Right forelimb (tissue), 1 donor: ENCODE measurements at regions not wholly inside any gene's neighbourhood (a gene's known extent, or its start where the extent isn't known, plus 50 kb on each side); places are given as distances from the start of the nearest gene placed in this dataset.

Experiments used
- DNase-seq: peaks from one replicate; pipeline ENCODE4 v3.0.0-alpha.2; 2018

DNA sequence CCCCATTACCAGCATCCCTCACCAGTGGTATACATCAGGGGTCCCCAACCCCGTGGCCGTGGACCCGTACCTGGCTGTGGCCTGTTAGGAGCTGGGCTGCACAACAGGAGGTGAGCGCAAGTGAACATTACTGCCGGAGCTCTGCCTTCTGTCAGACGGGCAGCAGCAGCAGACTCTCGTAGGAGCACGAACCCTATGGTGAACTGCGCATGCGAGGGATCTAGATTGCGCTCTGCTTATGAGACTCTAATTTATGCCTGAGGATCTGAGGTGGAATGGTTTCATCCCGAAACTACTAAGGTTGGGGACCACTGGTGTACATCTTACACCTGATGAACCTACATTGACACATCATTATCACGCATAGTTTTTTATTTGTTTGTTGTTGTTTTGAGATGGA, 52.8 kb upstream of the DHX15 start:
- DNase-seq, result no peak

DNA sequence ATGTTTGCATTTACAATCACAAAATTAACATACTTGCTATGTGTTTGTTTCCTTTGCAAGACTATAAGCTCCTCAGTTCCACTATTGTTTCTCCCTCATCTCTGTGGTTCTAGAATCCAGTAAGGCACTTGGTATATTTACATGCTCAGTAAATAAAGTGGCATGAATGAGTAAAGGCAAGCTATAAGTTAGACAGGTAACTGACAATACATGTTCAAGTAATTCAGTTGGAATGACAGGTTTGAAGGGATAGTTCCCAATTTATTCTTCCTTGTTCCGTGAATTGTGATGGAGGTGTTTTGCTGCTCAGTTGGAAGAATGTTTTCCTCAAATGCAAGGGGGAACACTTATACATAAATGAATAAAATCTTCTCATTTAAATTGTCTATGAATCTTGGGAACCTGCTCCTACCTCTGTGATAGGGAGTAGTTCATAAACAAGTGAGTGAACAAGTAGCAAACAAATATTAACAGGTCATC, 54.1 kb upstream of the DHX15 start:
- no peak for DNase-seq

DNA sequence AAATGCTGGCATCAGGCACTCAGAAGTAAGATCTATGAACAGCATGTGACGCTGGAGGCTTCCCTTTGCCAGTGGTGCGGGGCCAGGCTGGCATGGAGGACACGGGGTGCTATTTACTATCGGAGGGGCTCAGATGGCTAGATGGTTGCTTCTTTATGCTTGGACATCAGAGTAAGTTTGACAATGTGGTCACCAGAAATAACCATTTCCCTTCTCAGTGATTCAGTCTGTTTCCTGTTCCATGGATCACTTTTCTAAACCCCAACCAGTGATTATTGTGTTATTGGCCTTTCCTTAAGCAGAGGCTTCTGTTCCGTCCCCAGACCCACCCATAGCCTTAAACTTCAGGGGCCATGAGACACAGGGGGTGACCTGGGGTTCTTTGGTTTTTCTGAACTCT, 55.4 kb upstream of the DHX15 start:
- DNase-seq, result no peak

DNA sequence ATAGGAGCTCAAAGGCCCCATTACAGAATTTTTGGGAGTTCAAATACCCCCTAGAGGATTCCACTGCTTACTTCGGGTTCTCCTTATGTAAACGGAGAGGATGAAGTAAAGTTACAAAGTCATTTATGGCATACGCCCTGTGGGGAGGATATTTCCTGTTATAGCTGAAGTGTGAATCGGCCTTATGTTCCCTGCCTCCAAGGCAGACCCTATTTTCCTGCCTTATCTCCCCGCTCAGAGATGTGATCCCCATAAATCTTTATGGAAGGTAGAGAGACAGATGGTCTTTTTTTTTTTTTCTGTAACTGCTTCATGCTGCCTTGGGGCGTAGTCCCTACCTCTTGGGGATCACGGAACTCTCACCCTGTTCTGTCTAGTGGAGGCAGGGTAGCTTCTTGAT, 56.0 kb upstream of the DHX15 start:
- DNase-seq, result no peak

DNA sequence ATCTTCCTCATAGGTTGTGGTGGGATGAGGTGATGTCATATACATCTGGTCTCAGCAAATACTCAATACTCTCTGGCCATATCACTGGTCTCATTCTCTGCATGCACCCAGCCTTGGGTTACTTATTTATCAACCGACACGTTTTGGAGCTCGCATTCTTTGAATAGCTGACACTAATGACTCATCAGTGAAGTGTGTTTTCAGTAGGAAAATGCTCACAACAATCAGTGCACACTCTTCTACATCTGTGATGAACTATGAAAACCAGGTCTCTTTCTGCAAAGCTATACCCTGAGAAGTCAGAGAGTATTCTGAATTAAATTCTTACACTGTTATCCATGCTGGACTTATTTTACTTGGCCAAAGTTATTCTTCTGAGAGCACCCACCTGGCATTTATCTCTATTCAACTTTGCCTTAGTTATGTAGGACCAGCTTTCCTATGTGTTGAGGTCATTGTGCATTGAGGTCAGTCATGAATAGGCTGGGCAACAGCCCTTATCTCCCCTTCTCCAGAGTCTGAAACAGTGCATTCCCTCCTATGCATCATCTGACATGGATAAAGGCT, 58.7 kb upstream of the DHX15 start:
- DNase-seq, result no peak

DNA sequence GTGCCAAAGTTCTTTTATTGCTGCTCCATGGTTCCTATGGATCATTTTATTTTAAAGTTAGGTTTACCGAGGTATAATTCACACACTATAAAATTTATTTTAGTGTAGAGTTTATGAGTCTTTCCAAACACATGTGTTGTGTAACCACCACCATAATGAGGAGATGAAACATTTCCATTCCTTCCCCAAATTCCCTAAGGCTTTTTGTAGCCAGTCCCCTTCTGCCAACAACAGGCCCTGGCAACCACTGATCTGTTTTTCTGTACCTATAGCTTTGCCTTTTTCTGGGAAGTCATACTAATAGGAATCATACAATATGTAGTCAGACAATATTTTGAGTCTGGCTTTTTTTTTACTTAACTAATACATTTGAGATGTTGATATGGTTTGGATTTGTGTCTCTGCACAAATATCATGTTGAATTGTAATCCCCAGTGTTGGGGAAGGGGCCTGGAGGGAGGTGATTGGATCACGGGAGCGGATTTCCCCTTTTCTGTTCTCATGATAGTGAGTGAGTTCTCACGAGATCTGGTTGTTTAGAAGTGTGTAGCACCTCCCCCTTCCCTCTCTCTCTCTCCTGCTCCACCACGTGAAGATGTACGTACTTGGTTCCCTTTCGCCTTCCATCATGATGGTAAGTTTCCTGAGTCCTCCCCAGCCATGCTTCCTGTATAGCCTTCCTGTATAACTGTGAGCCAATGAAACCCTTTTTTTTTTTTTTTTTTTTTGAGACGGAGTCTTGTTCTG, 59.6 kb upstream of the DHX15 start:
- DNase-seq, result no peak

DNA sequence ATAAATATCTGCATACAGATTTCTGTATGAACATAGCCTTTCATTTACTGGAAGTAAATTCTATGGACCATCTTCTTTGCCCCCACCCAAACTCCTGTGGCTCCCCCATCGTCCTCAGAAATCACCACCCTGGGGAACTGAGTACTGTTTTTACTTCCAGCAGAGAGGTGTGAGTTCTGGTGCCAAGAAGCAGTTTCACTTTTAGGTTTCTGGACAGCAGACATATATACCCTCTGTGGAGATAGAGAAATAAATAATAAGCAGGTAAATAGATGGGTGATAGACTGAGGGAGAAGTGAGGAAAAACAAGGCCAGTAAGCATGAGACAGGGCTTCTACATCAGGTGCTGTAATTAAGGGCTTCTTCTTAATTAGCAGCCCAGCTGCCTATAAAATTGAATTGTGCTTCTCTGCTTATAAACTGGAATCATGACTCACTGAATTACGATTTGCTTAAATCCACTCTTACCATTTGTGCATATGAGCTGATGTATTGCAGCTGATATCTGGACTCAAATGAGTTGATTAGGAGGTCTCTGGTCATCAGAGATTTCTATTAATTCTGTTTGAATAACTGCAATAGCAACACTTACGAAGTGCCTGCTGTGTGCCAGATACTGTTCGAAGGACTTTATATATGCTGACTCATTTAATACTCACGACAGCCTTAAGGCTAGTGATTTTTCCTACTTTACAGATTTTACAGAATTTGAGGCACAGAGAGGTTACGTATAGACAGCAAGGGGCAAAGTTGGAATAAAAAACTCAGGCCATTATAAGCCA, 60.8 kb upstream of the DHX15 start:
- no peak for DNase-seq

DNA sequence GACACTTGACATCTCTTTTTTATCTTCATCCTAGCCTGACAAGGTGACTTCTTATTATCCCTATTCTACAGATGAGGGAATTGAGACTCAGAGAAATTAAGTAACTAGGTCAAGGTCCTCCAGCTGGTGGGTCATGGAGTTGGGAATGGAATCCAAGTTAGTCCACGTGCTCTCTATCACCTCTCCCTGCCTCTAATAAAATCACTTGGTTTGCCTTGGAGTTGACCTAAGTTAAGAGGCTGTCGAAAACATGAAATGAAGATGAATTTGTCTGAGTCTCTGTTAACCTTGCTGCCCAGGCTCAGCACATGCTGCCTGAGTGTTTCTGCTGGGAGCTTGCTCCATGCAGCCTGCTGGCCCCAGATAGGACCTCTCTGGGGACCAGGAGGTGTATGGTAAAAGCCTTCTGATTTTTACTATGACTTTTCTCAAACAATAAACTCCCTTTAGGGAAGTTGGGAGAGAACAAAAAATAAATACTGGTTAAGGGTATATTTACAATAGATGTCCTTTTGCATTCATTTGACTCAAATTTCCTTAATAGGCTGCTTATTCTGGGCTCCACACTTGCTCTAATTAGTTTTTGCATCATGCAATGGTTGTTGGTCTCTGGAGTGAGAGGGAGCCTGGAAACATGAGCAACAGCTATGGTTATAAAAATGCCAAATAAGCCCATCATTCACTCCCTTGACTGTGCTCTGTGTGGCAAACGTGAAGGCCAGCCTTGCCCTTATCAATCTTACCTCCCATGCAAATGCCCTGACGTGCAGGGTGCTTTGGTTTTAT, 61.6 kb upstream of the DHX15 start:
- DNase-seq, result no peak

DNA sequence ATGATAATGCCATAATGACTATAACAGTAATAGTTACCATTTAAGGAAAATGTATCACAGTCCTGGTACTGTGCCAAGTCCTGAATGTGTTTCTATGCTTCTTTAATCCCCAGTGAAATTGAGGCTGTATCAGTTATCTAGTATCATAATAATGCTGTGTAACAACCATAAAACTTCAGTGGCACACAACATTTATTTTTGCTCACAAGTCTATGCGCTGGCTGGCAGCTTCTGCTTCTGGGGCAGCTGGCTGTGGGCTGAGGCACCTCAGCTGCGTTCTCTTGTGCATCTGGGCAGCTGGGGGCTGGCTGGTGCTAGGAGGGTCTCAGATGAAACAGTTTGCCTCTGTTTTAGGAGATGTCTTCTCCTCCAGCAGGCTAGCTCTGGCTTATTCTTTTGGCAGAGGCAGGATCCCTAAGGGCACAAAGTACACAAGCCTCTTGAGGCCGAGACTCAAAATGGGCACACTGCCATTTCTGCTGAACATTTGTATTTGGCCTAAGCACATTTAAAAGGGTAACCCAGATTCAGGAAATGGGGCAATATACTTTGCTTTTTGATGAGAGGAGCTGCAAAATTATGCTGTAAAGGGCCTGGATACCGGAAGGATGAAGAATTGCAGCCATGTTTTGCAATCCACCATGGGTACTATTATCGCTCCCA, 62.6 kb upstream of the DHX15 start:
- DNase-seq, result no peak

DNA sequence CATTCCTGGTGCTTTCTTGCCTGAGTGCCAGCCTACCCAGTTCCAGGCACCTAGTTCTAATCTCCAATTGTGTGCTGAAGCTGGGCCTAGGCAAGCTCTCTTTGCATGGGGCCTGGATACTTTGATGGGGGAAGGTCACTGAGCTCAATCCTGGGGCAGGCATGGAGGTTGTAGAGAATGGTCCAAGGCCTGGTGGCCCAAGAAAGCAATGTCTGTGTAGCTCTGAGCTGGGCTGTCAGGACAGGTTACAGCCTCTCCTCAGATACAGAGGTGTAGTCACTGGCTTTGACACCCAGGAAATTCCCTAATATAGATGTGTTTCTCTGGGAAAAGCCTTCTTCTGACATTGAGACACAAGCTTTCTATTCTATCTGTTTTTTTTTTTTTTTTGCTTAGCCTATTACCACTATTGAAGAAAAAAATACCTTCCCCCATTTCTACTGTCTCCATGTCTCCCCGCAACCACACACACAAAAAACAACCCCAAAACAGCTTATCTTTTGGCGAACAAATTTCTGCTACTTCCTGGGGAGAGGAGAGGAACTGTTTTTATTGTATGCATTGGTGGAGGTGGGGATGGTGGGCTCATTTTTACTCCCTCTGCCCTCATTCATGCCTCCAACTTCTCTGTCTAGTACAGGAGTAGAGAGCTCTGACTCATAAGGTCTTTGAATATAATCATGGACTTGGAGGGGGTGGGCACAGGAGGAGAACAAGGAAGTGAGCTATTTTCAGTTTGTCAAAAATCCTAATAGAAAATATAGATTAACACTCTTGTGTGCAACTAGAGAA, 66.7 kb upstream of the DHX15 start:
- no peak for DNase-seq

DNA sequence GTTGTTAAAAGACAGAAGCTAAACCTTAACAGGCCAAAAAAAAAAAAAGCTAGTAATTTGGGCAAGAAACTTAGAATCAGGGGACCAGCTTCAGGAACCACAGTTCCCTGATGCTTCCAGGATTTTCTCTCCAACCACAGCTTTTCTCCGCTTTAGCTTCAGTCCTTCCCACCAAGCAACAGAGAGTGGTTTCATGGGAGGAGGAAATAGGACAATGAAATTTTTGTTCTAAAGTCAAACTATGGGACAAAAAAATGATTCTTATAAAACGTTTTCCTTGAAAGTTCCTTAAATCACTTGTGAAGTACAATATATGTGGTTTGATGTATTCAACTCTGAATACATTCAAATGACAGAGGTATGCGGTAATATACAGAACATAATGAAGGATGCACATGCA, 71.0 kb upstream of the DHX15 start:
- DNase-seq, result no peak

DNA sequence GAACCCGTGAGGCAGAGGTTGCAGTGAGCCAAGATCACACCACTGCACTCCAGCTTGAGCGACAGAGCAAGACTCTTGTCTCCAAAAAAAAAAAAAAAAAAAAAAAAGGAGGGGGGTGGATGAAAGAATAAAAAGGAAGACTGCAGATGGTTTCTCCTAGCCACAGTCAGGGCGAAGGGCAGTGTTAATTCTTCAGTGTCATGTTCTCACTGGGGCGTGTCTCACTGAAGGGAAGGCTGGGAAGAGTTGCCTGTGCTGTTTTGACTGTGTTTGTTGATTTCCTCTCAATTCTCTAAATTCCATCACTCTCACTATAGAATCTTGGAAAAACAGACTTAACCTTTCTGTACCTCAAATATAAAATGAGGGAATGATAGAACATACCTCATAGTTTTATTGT, 71.6 kb upstream of the DHX15 start:
- DNase-seq, result no peak

DNA sequence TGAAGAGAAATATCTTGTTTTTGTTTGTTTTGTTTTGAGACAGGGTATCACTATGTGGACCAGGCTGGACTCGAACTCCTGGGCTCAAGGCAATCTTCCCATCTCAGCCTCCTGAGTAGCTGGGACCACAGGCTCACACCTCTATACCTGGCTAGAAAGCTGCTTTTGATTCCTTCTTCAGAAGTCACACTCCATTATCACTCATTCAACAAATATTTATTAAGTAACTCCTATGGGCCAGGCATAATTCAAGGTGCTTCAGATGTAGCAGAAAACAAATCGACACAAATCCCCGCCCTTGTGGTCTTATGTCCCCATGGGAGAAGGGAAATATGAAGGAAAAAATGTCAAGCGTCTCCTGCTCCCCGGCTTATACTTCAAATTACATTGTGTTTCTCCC, 72.6 kb upstream of the DHX15 start:
- no peak for DNase-seq

DNA sequence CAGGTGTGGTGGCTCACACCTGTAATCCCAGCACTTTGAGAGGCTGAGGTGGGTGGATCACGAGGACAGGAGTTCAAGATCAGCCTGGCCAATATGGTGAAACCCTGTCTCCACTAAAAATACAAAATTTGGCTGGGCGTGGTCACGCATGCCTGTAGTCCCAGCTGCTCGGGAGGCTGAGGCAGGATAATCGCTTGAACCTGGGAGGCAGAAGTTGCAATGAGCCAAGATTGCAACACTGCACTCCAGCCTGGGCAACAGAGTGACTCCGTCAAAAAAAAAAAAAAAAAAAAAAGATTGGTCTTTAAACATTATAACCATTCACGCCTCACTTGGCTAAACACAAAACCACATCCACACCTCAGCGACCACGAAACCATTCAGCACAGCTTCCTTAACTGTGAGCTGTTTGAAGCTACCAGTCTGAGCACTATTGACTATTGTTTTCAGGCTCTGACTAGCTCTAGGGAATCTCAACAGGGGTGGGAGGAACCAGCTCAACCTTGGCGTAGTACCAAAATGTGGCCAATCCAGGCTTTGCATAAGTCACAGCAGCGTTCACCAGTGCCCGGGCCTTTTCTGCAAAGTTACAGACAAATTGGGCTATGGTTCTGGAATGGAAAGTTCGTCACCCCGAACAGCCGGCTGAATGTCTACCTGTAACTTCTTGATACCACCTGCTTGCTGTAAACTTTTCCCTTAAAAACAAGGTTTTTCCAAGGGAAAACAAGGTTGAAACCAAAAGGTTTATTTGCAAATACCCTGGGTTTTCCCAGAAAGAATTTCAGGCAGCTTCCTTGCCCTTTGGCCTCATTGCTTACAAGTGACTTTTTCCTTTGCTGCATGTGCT, 73.6 kb upstream of the DHX15 start:
- DNase-seq, result no peak

DNA sequence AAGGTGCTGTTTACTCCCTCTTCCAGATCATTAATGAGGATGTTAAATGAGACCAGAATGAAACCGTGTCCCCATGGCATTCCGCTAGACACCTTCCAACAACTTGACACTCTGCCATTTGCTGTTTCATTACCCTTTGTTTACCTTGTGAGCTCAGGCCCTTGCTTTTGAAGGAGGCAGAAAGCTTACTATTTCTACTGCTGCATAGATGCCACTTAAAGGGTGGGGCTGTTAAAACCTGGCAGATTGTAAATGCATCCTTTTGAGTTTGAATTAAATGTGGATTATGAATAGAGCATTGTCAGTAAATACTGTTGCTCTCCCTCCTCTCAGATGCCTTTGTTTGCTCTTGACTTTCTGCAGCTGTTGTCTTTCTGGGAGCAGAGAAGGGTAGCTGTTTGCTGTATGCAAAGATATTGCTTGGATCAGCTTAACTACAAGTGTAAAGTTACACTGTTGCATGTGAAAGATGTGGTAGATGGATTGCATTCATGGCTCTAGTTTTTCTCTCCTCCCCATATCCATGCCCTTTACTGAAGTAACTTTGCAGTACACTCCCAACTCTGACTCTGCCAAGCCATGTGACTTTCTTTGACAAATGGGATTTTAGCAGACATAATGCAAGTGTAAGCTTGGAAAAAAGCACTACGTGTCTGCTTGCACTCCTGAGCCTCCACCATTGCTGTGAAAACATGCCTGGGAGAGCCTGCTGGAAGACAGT, 75.0 kb upstream of the DHX15 start:
- DNase-seq, result no peak

DNA sequence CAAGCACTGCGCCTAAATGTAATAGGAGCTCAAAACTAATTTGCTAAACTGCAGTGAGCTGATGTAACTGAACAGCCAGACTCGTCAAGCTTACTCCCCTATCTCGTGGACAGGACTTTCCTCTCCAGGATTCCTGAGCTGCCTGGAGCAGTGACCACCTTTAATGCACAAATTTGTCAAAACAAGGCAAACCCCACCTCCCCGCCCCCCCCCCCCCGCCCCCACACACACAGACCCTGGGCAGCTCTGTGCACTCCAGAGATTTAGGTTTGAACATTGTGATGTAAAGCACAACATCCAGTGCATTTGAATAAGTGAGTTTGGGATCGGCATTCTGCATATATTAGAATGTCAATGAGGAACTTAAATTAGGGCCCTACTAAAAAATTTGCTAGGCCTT, 77.7 kb upstream of the DHX15 start:
- DNase-seq, result no peak

DNA sequence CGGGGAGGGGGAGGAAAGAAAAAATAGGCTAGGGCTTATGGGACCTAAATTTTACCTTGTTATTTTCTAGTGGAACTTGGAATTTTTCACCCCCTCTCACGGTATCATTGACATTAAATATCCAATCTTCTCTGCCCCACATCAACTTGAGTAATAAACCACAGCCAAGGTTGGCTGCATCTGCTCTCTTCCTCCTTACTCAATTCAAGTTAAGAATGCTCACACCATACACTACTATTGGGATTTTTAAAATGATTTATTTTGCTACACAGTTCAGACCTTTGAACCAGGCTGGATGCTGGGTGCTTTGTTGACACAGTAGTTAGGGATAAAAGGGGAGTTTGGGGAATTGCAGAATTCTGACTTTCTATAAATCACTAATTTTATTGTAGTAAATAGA, 78.2 kb upstream of the DHX15 start:
- DNase-seq, result no peak

DNA sequence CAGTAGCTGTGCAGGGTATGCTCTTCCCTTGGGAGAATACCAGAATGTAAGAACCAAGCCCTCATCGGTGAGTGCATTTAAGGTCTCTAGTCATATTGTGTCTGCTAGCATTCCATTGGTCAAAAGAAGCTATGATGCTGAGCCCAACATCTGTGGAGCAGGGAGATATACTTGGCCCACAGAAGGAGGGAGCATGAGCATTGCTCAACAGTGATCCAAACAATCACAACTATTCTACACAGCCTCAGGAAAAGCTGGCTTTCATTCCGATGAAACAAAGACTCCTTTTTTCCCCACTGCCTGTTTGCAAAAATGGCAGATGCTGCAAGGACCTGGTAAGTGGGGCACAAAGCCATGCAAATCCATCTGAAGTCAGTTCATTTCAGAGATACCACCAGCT, 80.6 kb upstream of the DHX15 start:
- no peak for DNase-seq

DNA sequence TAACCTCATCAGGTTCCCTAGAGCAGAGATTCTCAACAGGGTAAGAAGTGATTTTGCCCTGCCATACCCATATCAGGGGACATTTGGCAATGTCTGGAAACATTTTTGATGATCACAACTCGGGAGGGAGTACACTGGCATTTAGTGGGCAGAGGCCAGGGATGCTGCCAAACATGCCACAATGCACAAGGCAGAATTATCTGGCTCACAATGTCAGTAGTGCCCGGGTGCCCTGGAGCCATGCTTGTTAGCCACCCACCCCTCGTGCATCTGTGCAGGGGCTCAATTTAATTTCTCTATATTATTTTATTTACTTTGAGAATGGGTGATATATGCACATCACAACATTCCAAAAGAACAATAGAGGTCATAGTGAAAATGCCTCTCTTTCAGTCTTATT, 82.0 kb upstream of the DHX15 start:
- no peak for DNase-seq

DNA sequence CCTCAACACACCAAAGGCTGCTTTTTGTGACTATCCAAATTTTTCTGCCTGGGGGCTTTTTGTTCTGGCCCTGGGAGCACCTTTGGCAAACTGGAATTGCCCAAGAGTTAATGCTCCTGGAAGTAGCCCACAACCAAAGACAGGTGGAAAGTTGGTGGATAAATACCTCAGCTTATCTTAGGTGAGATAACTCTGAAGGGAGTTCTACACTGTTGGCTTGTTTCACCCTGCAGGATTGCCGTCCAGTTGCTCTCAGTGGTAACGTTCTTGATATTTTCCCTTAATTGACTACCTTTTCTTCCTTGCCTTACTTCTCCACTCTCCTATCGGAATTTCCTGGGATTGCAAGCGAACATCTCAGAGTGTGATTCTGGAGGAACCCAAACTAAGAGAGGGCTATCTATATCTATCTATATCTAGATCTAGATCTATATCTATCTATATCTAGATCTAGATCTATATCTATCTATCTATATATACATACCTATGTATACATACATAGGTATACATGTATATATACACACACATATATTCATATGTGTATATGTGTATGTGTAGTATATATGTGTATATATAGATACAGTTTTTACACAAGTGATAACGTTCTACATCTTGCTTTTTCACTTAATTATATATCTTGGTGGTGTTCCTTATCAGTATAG, 82.6 kb upstream of the DHX15 start:
- DNase-seq, result no peak
